ENCODE measurements at regions not wholly inside any gene's neighbourhood (a gene's known extent, or its start where the extent isn't known, plus 50 kb on each side); places are given as distances from the start of the nearest gene placed in this dataset.
"Not testable (repeated sequence)": the region's sequence is repeated elsewhere in the genome, so short reads cannot be mapped to it uniquely, and the experiment has no call there.

- H3K4me1 Mint-ChIP-seq (ENCODE audit: low read depth), result peaks cover 27% of the 10 kb centered on the region
- no peak overlapping the region for H3K4me3 Mint-ChIP-seq
- no peak overlapping the region for H3K27ac Mint-ChIP-seq
- H3K9me3 Mint-ChIP-seq, result no peaks in the 10 kb centered on the region
- peaks cover 18% of the 10 kb centered on the region for H3K27me3 Mint-ChIP-seq (ENCODE audit: low read depth)
- peaks cover 2% of the 10 kb centered on the region for H3K36me3 Mint-ChIP-seq (ENCODE audit: low read depth)
Observed at GRCh38 chr7:17040716-17041115, 158.9 kb upstream of the AGR3 start.

- Mint-ChIP-seq H3K4me1 (ENCODE audit: low read depth) (peaks cover 27% of the 10 kb centered on the region), H3K9me3 (no peaks in the 10 kb centered on the region), H3K4me3 (peak overlapping the region; percentile 9), H3K27me3 (ENCODE audit: low read depth) (peaks cover 18% of the 10 kb centered on the region), H3K36me3 (ENCODE audit: low read depth) (peaks cover 2% of the 10 kb centered on the region), H3K27ac (peak overlapping the region; percentile 62)
Observed at GRCh38 chr7:17041324-17041723, 159.5 kb upstream of the AGR3 start.

- Mint-ChIP-seq H3K9me3 (no peaks in the 10 kb centered on the region), H3K4me3 (no peak overlapping the region), H3K36me3 (ENCODE audit: low read depth) (peaks cover 2% of the 10 kb centered on the region), H3K27ac (no peak overlapping the region), H3K27me3 (ENCODE audit: low read depth) (peaks cover 18% of the 10 kb centered on the region), H3K4me1 (ENCODE audit: low read depth) (peaks cover 27% of the 10 kb centered on the region)
Observed at GRCh38 chr7:17042211-17042610, 160.4 kb upstream of the AGR3 start.

GRCh38 chr7:17043012-17043877 is 161.5 kb upstream of the AGR3 start:
- Mint-ChIP-seq H3K36me3 (ENCODE audit: low read depth) (no peaks in the 10 kb centered on the region), H3K4me3 (no peak overlapping the region), H3K9me3 (no peaks in the 10 kb centered on the region), H3K4me1 (ENCODE audit: low read depth) (peaks cover 25% of the 10 kb centered on the region), H3K27ac (peak overlapping the region; percentile 21), H3K27me3 (ENCODE audit: low read depth) (peaks cover 10% of the 10 kb centered on the region)

- Mint-ChIP-seq H3K4me1 (ENCODE audit: low read depth) (peaks cover 23% of the 10 kb centered on the region), H3K27ac (no peak overlapping the region)
Observed at GRCh38 chr7:17044396-17044795, 162.6 kb upstream of the AGR3 start.

GRCh38 chr7:17044861-17045260 is 163.1 kb upstream of the AGR3 start:
- Mint-ChIP-seq H3K4me1 (ENCODE audit: low read depth) (peaks cover 23% of the 10 kb centered on the region), H3K27ac (no peak overlapping the region), H3K9me3 (no peaks in the 10 kb centered on the region), H3K4me3 (no peak overlapping the region), H3K27me3 (ENCODE audit: low read depth) (peaks cover 10% of the 10 kb centered on the region), H3K36me3 (ENCODE audit: low read depth) (no peaks in the 10 kb centered on the region)

More at GRCh38 chr7:17044396-17044795, 162.6 kb upstream of the AGR3 start:
- no peak overlapping the region for H3K4me3 Mint-ChIP-seq
- no peaks in the 10 kb centered on the region for H3K36me3 Mint-ChIP-seq (ENCODE audit: low read depth)
- H3K27me3 Mint-ChIP-seq (ENCODE audit: low read depth), result peaks cover 10% of the 10 kb centered on the region
- no peaks in the 10 kb centered on the region for H3K9me3 Mint-ChIP-seq

GRCh38 chr7:17046259-17046658 is 164.5 kb upstream of the AGR3 start:
- Mint-ChIP-seq H3K4me1 (ENCODE audit: low read depth) (peaks cover 21% of the 10 kb centered on the region), H3K27ac (no peak overlapping the region), H3K4me3 (no peak overlapping the region), H3K27me3 (ENCODE audit: low read depth) (peaks cover 6% of the 10 kb centered on the region), H3K36me3 (ENCODE audit: low read depth) (no peaks in the 10 kb centered on the region), H3K9me3 (no peaks in the 10 kb centered on the region)

- Mint-ChIP-seq H3K9me3 (no peaks in the 10 kb centered on the region), H3K27ac (no peak overlapping the region), H3K36me3 (ENCODE audit: low read depth) (no peaks in the 10 kb centered on the region), H3K4me1 (ENCODE audit: low read depth) (peaks cover 17% of the 10 kb centered on the region), H3K4me3 (no peak overlapping the region), H3K27me3 (ENCODE audit: low read depth) (peaks cover 6% of the 10 kb centered on the region)
Observed at GRCh38 chr7:17046666-17047065, 164.9 kb upstream of the AGR3 start.

- H3K36me3 Mint-ChIP-seq (ENCODE audit: low read depth), result peaks cover 11% of the 10 kb centered on the region
- not testable (repeated sequence) for H3K27ac Mint-ChIP-seq; H3K4me3 Mint-ChIP-seq; H3K27me3 Mint-ChIP-seq (ENCODE audit: low read depth)
- H3K9me3 Mint-ChIP-seq, result peaks cover 11% of the 10 kb centered on the region
- H3K4me1 Mint-ChIP-seq (ENCODE audit: low read depth), result peaks cover 19% of the 10 kb centered on the region
Observed at GRCh38 chr7:17053164-17053563, 171.4 kb upstream of the AGR3 start.

- no peaks in the 10 kb centered on the region for H3K27me3 Mint-ChIP-seq (ENCODE audit: low read depth)
- H3K36me3 Mint-ChIP-seq (ENCODE audit: low read depth), result peaks cover 11% of the 10 kb centered on the region
- peaks cover 15% of the 10 kb centered on the region for H3K9me3 Mint-ChIP-seq
- peaks cover 27% of the 10 kb centered on the region for H3K4me1 Mint-ChIP-seq (ENCODE audit: low read depth)
- H3K27ac Mint-ChIP-seq, result no peak overlapping the region
- no peak overlapping the region for H3K4me3 Mint-ChIP-seq
Observed at GRCh38 chr7:17054206-17054605, 172.4 kb upstream of the AGR3 start.

GRCh38 chr7:17054836-17055235 is 173.1 kb upstream of the AGR3 start:
- H3K27ac Mint-ChIP-seq, result no peak overlapping the region
- H3K4me3 Mint-ChIP-seq, result no peak overlapping the region
- peaks cover 12% of the 10 kb centered on the region for H3K36me3 Mint-ChIP-seq (ENCODE audit: low read depth)
- H3K4me1 Mint-ChIP-seq (ENCODE audit: low read depth), result peaks cover 28% of the 10 kb centered on the region
- no peaks in the 10 kb centered on the region for H3K27me3 Mint-ChIP-seq (ENCODE audit: low read depth)
- peaks cover 15% of the 10 kb centered on the region for H3K9me3 Mint-ChIP-seq

GRCh38 chr7:17055596-17055995 is 173.8 kb upstream of the AGR3 start:
- Mint-ChIP-seq H3K27ac (no peak overlapping the region), H3K27me3 (ENCODE audit: low read depth) (no peaks in the 10 kb centered on the region), H3K9me3 (peaks cover 15% of the 10 kb centered on the region), H3K4me1 (ENCODE audit: low read depth) (peaks cover 29% of the 10 kb centered on the region), H3K4me3 (no peak overlapping the region), H3K36me3 (ENCODE audit: low read depth) (peaks cover 12% of the 10 kb centered on the region)

GRCh38 chr7:17056491-17057142 is 174.8 kb upstream of the AGR3 start:
- Mint-ChIP-seq H3K9me3 (peaks cover 15% of the 10 kb centered on the region), H3K27ac (no peak overlapping the region), H3K27me3 (ENCODE audit: low read depth) (no peaks in the 10 kb centered on the region), H3K36me3 (ENCODE audit: low read depth) (peaks cover 15% of the 10 kb centered on the region), H3K4me1 (ENCODE audit: low read depth) (peaks cover 29% of the 10 kb centered on the region), H3K4me3 (no peak overlapping the region)

GRCh38 chr7:17057143-17057509 is 175.3 kb upstream of the AGR3 start:
- H3K4me1 Mint-ChIP-seq (ENCODE audit: low read depth), result peaks cover 29% of the 10 kb centered on the region
- H3K27ac Mint-ChIP-seq, result no peak overlapping the region
- H3K36me3 Mint-ChIP-seq (ENCODE audit: low read depth), result peaks cover 13% of the 10 kb centered on the region

GRCh38 chr7:17058568-17058967 is 176.8 kb upstream of the AGR3 start:
- H3K9me3 Mint-ChIP-seq, result peaks cover 10% of the 10 kb centered on the region
- H3K36me3 Mint-ChIP-seq (ENCODE audit: low read depth), result peaks cover 13% of the 10 kb centered on the region
- peaks cover 36% of the 10 kb centered on the region for H3K4me1 Mint-ChIP-seq (ENCODE audit: low read depth)
- H3K27me3 Mint-ChIP-seq (ENCODE audit: low read depth), result peaks cover 3% of the 10 kb centered on the region
- H3K4me3 Mint-ChIP-seq, result no peak overlapping the region
- H3K27ac Mint-ChIP-seq, result no peak overlapping the region

More at GRCh38 chr7:17057143-17057509, 175.3 kb upstream of the AGR3 start:
- Mint-ChIP-seq H3K4me3 (no peak overlapping the region), H3K9me3 (peaks cover 15% of the 10 kb centered on the region), H3K27me3 (ENCODE audit: low read depth) (no peaks in the 10 kb centered on the region)

Data from T-helper 1 cell treated with Interleukin-12 subunit alpha and Interleukin-12 subunit beta and Interleukin-4 antibody, amounts not matched to agents 30 μg/mL and 1 μg/mL, for 36 hours (primary cell).